IMR-90 (cell line): ENCODE measurements at regions not wholly inside any gene's neighbourhood (a gene's known extent, or its start where the extent isn't known, plus 50 kb on each side); places are given as distances from the start of the nearest gene placed in this dataset.

Experiments
- ATAC-seq: fragments of 200-7000 bp; cut with Tn5 transposase; 2 replicates; pipeline ENCODE4 v1.9.1; 2020; ENCODE audit warnings: low read depth, mild to moderate bottlenecking, moderate library complexity
- BruUV-seq: library from RNA; stranded (reverse); fragments of 400-500 nt; replicated peaks from 2 replicates; lab custom pipeline; 2021; lab: Mats Ljungman, UMichigan
- CTCF ChIA-PET: fragments of 300-600 bp; formaldehyde crosslinking; extraction: SDS; loops from one replicate; lab custom pipeline; 2021; ENCODE audit warnings: antibody characterized with exemption; lab: Yijun Ruan, JAX
- POLR2A ChIA-PET: fragments of 300-600 bp; sonication (Branson Sonifier 250); formaldehyde crosslinking; loops from one replicate; lab custom pipeline; 2022; ENCODE audit warnings: antibody characterized with exemption; ENCODE audit not compliant: unreplicated experiment; lab: Charles Lee
- DNase-seq: peaks from one replicate; pipeline ENCODE4 v3.0.0; 2013
- H2AFZ ChIP-seq: replicated peaks from 2 replicates; pipeline ENCODE3; 2013; ENCODE audit warnings: low read length, mild to moderate bottlenecking; ENCODE audit not compliant: poor library complexity
- H2AK5ac ChIP-seq: 2 replicates; pipeline ENCODE4 v1.6.1; 2013; ENCODE audit warnings: low read depth, low read length, inconsistent platforms
- H2AK9ac ChIP-seq: replicated peaks from 2 replicates; pipeline ENCODE3; 2013; ENCODE audit warnings: mild to moderate bottlenecking, low read depth, low read length, moderate library complexity; ENCODE audit not compliant: poor library complexity
- H2BK120ac ChIP-seq: 2 replicates; pipeline ENCODE4 v1.6.1; 2013; ENCODE audit warnings: low read depth, low read length, inconsistent platforms
- H2BK15ac ChIP-seq: 3 replicates; pipeline ENCODE4 v1.6.1; 2013; ENCODE audit warnings: low read depth, low read length, inconsistent platforms
- H2BK20ac ChIP-seq: 2 replicates; pipeline ENCODE4 v1.6.1; 2013; ENCODE audit warnings: low read depth, mild to moderate bottlenecking, inconsistent platforms, low read length, moderate library complexity
- H2BK5ac ChIP-seq: 2 replicates; pipeline ENCODE4 v1.6.1; 2013; ENCODE audit warnings: mild to moderate bottlenecking, low read depth, low read length, inconsistent platforms; ENCODE audit not compliant: poor library complexity, severe bottlenecking
- H3K14ac ChIP-seq: replicated peaks from 2 replicates; pipeline ENCODE4 v1.6.1; 2013; ENCODE audit warnings: low read depth, low read length, inconsistent platforms
- H3K18ac ChIP-seq: 2 replicates; pipeline ENCODE4 v1.6.1; 2013; ENCODE audit warnings: low read depth, low read length, control low read depth
- H3K23ac ChIP-seq: 2 replicates; pipeline ENCODE4 v1.6.1; 2013; ENCODE audit warnings: low read depth, low read length, inconsistent platforms
- H3K27ac ChIP-seq: 2 replicates; pipeline ENCODE4 v1.5.1; 2013; ENCODE audit warnings: mild to moderate bottlenecking, control low read depth, low read length; ENCODE audit not compliant: insufficient read depth
- H3K27me3 ChIP-seq: 2 replicates; pipeline ENCODE4 v1.6.1; 2013; ENCODE audit warnings: low read length; ENCODE audit not compliant: control insufficient read depth, insufficient read depth
- H3K36me3 ChIP-seq: 2 replicates; pipeline ENCODE4 v1.6.1; 2013; ENCODE audit warnings: low read length, mixed read lengths; ENCODE audit not compliant: control insufficient read depth, insufficient read depth
- H3K4ac ChIP-seq: 2 replicates; pipeline ENCODE4 v1.6.1; 2013; ENCODE audit warnings: low read depth, low read length, inconsistent platforms
- H3K4me1 ChIP-seq: 2 replicates; pipeline ENCODE4 v1.6.1; 2013; ENCODE audit warnings: low read length, mixed read lengths; ENCODE audit not compliant: control insufficient read depth, insufficient read depth
- H3K4me2 ChIP-seq: 2 replicates; pipeline ENCODE4 v1.6.1; 2013; ENCODE audit warnings: low read depth, mild to moderate bottlenecking, control low read depth, low read length, moderate library complexity
- H3K4me3 ChIP-seq: 2 replicates; pipeline ENCODE4 v1.5.1; 2013; ENCODE audit warnings: low read depth, mild to moderate bottlenecking, control low read depth, low read length, moderate library complexity; ENCODE audit not compliant: insufficient read depth
- H3K56ac ChIP-seq: 2 replicates; pipeline ENCODE4 v1.6.1; 2013; ENCODE audit warnings: low read length, inconsistent platforms; ENCODE audit not compliant: insufficient read depth; ENCODE audit errors: extremely low read depth
- H3K79me1 ChIP-seq, 2 experiments: 2 replicates each; pipeline ENCODE4 v1.6.1; 2013; ENCODE audit warnings: low read length in 2 of 2, inconsistent platforms in 1 of 2, low read depth in 1 of 2
- H3K9ac ChIP-seq: 2 replicates; pipeline ENCODE4 v1.6.1; 2013; ENCODE audit warnings: low read depth, low read length, control low read depth
- H3K9me1 ChIP-seq: 2 replicates; pipeline ENCODE4 v1.6.1; 2013; ENCODE audit warnings: low read length, inconsistent platforms; ENCODE audit not compliant: insufficient read depth
- H3K9me3 ChIP-seq: 2 replicates; pipeline ENCODE4 v1.6.1; 2013; ENCODE audit warnings: low read length; ENCODE audit not compliant: control insufficient read depth, insufficient read depth
- H4K20me1 ChIP-seq: 2 replicates; pipeline ENCODE4 v1.6.1; 2013; ENCODE audit warnings: low read length, inconsistent platforms; ENCODE audit not compliant: insufficient read depth
- H4K5ac ChIP-seq: 2 replicates; pipeline ENCODE4 v1.6.1; 2013; ENCODE audit warnings: mild to moderate bottlenecking, low read depth, low read length, control low read depth
- H4K8ac ChIP-seq, 2 experiments: 2 replicates each; pipeline ENCODE4 v1.6.1; 2013; ENCODE audit warnings: low read depth in 2 of 2, low read length in 2 of 2, control low read depth in 1 of 2, inconsistent platforms in 1 of 2
- H4K91ac ChIP-seq: 2 replicates; pipeline ENCODE4 v1.6.1; 2013; ENCODE audit warnings: low read depth, low read length, inconsistent platforms; ENCODE audit not compliant: insufficient read depth
- BHLHE40 ChIP-seq: fragments of 150-350 bp; IDR thresholded peaks from 2 replicates; pipeline ENCODE4 v1.6.1; 2016; ENCODE audit warnings: mild to moderate bottlenecking, low read depth, low read length
- CEBPB ChIP-seq: IDR thresholded peaks from 2 replicates; pipeline ENCODE4 v1.6.1; 2012; ENCODE audit warnings: low read depth, low read length, improper control_type of control experiment
- CHD1 ChIP-seq: IDR thresholded peaks from 2 replicates; pipeline ENCODE4 v1.6.1; 2012; ENCODE audit warnings: low read depth, low read length, improper control_type of control experiment
- ELK1 ChIP-seq: fragments of 150-350 bp; IDR thresholded peaks from 2 replicates; pipeline ENCODE4 v1.6.1; 2016; ENCODE audit warnings: low read depth, mild to moderate bottlenecking, low read length, moderate library complexity, borderline replicate concordance
- FOS ChIP-seq: fragments of 150-350 bp; IDR thresholded peaks from 2 replicates; pipeline ENCODE4 v1.6.1; 2016; ENCODE audit warnings: low read depth, low read length
- MAFK ChIP-seq: IDR thresholded peaks from 2 replicates; pipeline ENCODE4 v1.6.1; 2012; ENCODE audit warnings: low read depth, low read length, improper control_type of control experiment
- MAZ ChIP-seq: IDR thresholded peaks from 2 replicates; pipeline ENCODE4 v1.6.1; 2012; ENCODE audit warnings: low read depth, mild to moderate bottlenecking, low read length, improper control_type of control experiment, moderate library complexity, borderline replicate concordance
- MXI1 ChIP-seq: IDR thresholded peaks from 2 replicates; pipeline ENCODE4 v1.6.1; 2012; ENCODE audit warnings: low read depth, mild to moderate bottlenecking, low read length, moderate library complexity, borderline replicate concordance
- NFE2L2 ChIP-seq: fragments of 150-350 bp; IDR thresholded peaks from 2 replicates; pipeline ENCODE4 v1.6.1; 2016; ENCODE audit warnings: low read depth, mild to moderate bottlenecking, low read length
- POLR2A ChIP-seq: IDR thresholded peaks from 2 replicates; pipeline ENCODE4 v1.6.1; 2012; ENCODE audit warnings: mild to moderate bottlenecking, low read depth, low read length
- RAD21 ChIP-seq: IDR thresholded peaks from 2 replicates; pipeline ENCODE4 v1.6.1; 2012; ENCODE audit warnings: low read length, improper control_type of control experiment
- RCOR1 ChIP-seq: IDR thresholded peaks from 2 replicates; pipeline ENCODE4 v1.6.1; 2012; ENCODE audit warnings: mild to moderate bottlenecking, low read length, improper control_type of control experiment; ENCODE audit not compliant: insufficient replicate concordance
- RFX5 ChIP-seq: IDR thresholded peaks from 2 replicates; pipeline ENCODE4 v1.8.0; 2012; ENCODE audit warnings: low read depth, mild to moderate bottlenecking, low read length, moderate library complexity
- SMC3 ChIP-seq: fragments of 150-350 bp; IDR thresholded peaks from 2 replicates; pipeline ENCODE4 v1.6.1; 2016; ENCODE audit warnings: low read depth, mild to moderate bottlenecking, antibody characterized with exemption, low read length, moderate library complexity
- WGBS, 2 experiments: methylation state at CpG; one replicate each; pipeline versions ENCODE4 v1.1.5 to v1.1.7; 2013; ENCODE audit warnings: missing lambda C conversion rate in 2 of 2; ENCODE audit not compliant: insufficient read length in 1 of 2; ENCODE audit errors: extremely low coverage in 2 of 2; 5-methylcytosine and 5-hydroxymethylcytosine counted together
- dilution Hi-C: fragments of 300-500 bp; cut with HindIII; formaldehyde crosslinking; loops from one replicate; pipeline ENCODE4 v1.14.3; 2018; ENCODE audit warnings: low sequenced_read_pairs; ENCODE audit not compliant: unreplicated experiment
- in situ Hi-C: fragments of 300-500 bp; cut with MboI; formaldehyde crosslinking; loops from 3 replicates; pipeline ENCODE4 v1.14.3; 2019; ENCODE audit warnings: low sequenced_read_pairs, inconsistent platforms, mixed read lengths
- intact Hi-C: fragments of 100-400 bp; cut with micrococcal nuclease; formaldehyde crosslinking; loops from 2 replicates; pipeline ENCODE4 v1.10.0; 2022
- TF ChIP-seq, protein P1 (sequence below): conservative IDR thresholded peaks from 2 replicates; pipeline ENCODE4 v1.5.1; 2012; ENCODE audit warnings: mild to moderate bottlenecking, low read depth, low read length, improper control_type of control experiment
- TF ChIP-seq, protein P2 (sequence below): fragments of 150-350 bp; IDR thresholded peaks from 2 replicates; pipeline ENCODE4 v1.6.1; 2017; ENCODE audit warnings: mild to moderate bottlenecking, antibody characterized with exemption, low read length, low read depth

DNA sequence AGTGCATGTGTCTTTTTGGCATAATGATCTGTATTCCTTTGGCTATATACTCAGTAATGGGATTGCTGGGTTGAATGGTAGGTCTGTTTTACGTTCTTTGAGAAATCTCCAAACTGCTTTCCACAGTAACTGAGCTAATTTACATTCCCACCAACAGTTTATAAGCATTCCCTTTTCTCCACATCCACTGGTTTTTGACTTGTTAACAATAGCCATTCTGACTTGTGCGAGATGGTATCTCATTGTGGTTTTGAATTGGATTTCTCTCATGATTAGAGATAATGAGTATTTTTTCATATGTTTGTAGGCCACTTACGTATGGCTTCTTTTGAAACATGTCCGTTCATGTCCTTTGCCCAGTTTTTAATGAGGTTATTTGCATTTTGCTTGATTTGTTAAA, 117.7 kb downstream of the CHCHD4 start:
- no peak overlapping the region for H2AFZ ChIP-seq
- in situ Hi-C loops, result no loop called here
- H3K4me1 ChIP-seq, result no peaks in the 10 kb centered on the region
- no peak overlapping the region for H4K91ac ChIP-seq
- 60% methylated on average over 1 of the region's 4 CpGs; no CpG with 5 or more reads in 1 of the 2 experiments for WGBS, 2 experiments
- no peak overlapping the region for H3K4ac ChIP-seq
- H3K27me3 ChIP-seq, result no peaks in the 10 kb centered on the region
- H3K9ac ChIP-seq, result no peak overlapping the region
- ChIA-PET POLR2A (no interaction called here), CTCF (no interaction called here)
- no TSS peak for BruUV-seq
- no peak overlapping the region for H2BK120ac ChIP-seq
- no peaks in the 10 kb centered on the region for H3K79me1 ChIP-seq
- H3K56ac ChIP-seq, result no peak overlapping the region
- dilution Hi-C loops, result no loop called here
- ATAC-seq (no peak), DNase-seq (no peak)
- no peak overlapping the region for H3K4me2 ChIP-seq
- H4K5ac ChIP-seq, result no peak overlapping the region
- no peaks in the 10 kb centered on the region for H3K9me1 ChIP-seq
- TF ChIP-seq RCOR1 (no peak), MAZ (no peak), CHD1 (no peak), FOS (no peak), BHLHE40 (no peak), MXI1 (no peak), POLR2A (no peak), RFX5 (no peak), SMC3 (no peak), ELK1 (no peak), MAFK (no peak), CEBPB (no peak), NFE2L2 (no peak), RAD21 (no peak)
- TF ChIP-seq, protein P1, sequence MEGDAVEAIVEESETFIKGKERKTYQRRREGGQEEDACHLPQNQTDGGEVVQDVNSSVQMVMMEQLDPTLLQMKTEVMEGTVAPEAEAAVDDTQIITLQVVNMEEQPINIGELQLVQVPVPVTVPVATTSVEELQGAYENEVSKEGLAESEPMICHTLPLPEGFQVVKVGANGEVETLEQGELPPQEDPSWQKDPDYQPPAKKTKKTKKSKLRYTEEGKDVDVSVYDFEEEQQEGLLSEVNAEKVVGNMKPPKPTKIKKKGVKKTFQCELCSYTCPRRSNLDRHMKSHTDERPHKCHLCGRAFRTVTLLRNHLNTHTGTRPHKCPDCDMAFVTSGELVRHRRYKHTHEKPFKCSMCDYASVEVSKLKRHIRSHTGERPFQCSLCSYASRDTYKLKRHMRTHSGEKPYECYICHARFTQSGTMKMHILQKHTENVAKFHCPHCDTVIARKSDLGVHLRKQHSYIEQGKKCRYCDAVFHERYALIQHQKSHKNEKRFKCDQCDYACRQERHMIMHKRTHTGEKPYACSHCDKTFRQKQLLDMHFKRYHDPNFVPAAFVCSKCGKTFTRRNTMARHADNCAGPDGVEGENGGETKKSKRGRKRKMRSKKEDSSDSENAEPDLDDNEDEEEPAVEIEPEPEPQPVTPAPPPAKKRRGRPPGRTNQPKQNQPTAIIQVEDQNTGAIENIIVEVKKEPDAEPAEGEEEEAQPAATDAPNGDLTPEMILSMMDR, result no peak
- TF ChIP-seq, protein P2, sequence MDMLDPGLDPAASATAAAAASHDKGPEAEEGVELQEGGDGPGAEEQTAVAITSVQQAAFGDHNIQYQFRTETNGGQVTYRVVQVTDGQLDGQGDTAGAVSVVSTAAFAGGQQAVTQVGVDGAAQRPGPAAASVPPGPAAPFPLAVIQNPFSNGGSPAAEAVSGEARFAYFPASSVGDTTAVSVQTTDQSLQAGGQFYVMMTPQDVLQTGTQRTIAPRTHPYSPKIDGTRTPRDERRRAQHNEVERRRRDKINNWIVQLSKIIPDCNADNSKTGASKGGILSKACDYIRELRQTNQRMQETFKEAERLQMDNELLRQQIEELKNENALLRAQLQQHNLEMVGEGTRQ, result no peak
- H3K36me3 ChIP-seq, result no peaks in the 10 kb centered on the region
- no peak overlapping the region for H3K14ac ChIP-seq
- H4K8ac ChIP-seq, result no peak overlapping the region
- H3K9me3 ChIP-seq, result no peaks in the 10 kb centered on the region
- H3K18ac ChIP-seq, result no peak overlapping the region
- no peak overlapping the region for H2BK5ac ChIP-seq
- no peak overlapping the region for H2AK5ac ChIP-seq
- no peaks in the 10 kb centered on the region for H4K20me1 ChIP-seq
- no peak overlapping the region for H3K4me3 ChIP-seq
- H3K23ac ChIP-seq, result no peak overlapping the region
- H2AK9ac ChIP-seq, result no peak overlapping the region
- intact Hi-C loops, result no loop called here
- H3K27ac ChIP-seq, result no peak overlapping the region
- no peak overlapping the region for H2BK20ac ChIP-seq
- no peak overlapping the region for H2BK15ac ChIP-seq
